ENCODE measurements at regions not wholly inside any gene's neighbourhood (a gene's known extent, or its start where the extent isn't known, plus 50 kb on each side); places are given as distances from the start of the nearest gene placed in this dataset.

DNA sequence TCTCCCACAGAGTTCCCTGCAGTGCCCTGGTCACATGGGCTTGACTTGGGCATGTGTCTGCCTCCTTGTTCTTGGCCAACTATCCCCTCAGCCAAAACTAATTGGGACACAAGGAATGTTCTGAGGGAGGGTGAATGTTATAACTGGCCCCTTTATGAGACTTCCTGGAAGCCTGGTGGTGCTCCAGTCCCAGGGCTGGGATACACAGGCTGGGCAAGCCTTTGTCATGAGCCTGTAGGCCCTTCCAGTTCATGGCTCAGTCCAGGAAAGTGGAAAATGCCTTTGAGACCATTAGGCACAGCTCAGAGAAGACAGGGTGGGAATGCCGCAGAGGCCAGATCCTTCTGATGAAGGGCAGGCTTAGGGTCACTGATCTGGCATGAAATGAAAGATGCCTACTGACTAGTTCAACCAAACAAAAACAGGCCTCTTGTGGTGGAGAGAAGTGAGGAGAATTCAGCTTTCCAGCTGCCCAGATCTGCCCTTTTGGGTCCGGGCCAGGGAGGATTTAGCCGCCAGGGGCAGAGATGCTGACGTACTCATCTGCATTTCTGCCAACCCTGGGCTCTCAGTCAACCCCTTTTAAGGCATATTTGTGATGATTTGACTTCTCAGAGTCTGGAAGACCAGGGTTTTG is 961.5 kb downstream of the KCNMA1 start:
- TF ChIP-seq, protein P1, sequence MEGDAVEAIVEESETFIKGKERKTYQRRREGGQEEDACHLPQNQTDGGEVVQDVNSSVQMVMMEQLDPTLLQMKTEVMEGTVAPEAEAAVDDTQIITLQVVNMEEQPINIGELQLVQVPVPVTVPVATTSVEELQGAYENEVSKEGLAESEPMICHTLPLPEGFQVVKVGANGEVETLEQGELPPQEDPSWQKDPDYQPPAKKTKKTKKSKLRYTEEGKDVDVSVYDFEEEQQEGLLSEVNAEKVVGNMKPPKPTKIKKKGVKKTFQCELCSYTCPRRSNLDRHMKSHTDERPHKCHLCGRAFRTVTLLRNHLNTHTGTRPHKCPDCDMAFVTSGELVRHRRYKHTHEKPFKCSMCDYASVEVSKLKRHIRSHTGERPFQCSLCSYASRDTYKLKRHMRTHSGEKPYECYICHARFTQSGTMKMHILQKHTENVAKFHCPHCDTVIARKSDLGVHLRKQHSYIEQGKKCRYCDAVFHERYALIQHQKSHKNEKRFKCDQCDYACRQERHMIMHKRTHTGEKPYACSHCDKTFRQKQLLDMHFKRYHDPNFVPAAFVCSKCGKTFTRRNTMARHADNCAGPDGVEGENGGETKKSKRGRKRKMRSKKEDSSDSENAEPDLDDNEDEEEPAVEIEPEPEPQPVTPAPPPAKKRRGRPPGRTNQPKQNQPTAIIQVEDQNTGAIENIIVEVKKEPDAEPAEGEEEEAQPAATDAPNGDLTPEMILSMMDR (conservative IDR thresholded peaks at IDR 0.05; ENCODE audit: low read length): no peak
- TF ChIP-seq EZH2phosphoT487 (IDR thresholded peaks at IDR 0.05; ENCODE audit: borderline replicate concordance, low read depth, low read length): no peak
